Right lobe of liver (tissue), 6 donors: ENCODE measurements at regions not wholly inside any gene's neighbourhood (a gene's known extent, or its start where the extent isn't known, plus 50 kb on each side); places are given as distances from the start of the nearest gene placed in this dataset.

Experiments used
- ATAC-seq, 4 donors: fragments of 200-7000 bp; cut with Tn5 transposase; one replicate each; pipeline ENCODE4 v1.9.1; 2020; ENCODE audit warnings: mild to moderate bottlenecking in 4 of 4, moderate library complexity in 4 of 4
- DNase-seq, 3 donors: peaks; one replicate each; pipeline ENCODE4 v3.0.0-alpha.2; 2020
- H3K27ac ChIP-seq, 3 donors: fragments of 200-600 bp; one replicate each; pipeline ENCODE4 v1.8.0; 2022
- H3K27me3 ChIP-seq, 2 donors: fragments of 200-600 bp; one replicate each; pipeline ENCODE4 v1.8.0; 2022
- H3K36me3 ChIP-seq, 4 donors: fragments of 200-600 bp; sonication (generic) in 1 of 4; one replicate each; pipeline versions ENCODE4 v1.5.1 to v1.8.0; 2017 to 2022; ENCODE audit warnings: control low read depth in 1 of 4
- H3K4me1 ChIP-seq, 4 donors: fragments of 200-600 bp; sonication (generic) in 1 of 4; one replicate each; pipeline versions ENCODE4 v1.5.1 to v1.8.0; 2017 to 2022; ENCODE audit warnings: control low read depth in 1 of 4
- H3K4me3 ChIP-seq, 3 donors: fragments of 200-600 bp; one replicate each; pipeline ENCODE4 v1.8.0; 2022
- H3K9me3 ChIP-seq, 4 donors: fragments of 200-600 bp; sonication (generic) in 1 of 4; one replicate each; pipeline versions ENCODE4 v1.5.1 to v1.8.0; 2017 to 2022; ENCODE audit warnings: control low read depth in 1 of 4
- POLR2A ChIP-seq: fragments of 450-650 bp; IDR thresholded peaks from one replicate; pipeline ENCODE4 v1.6.1; 2017; ENCODE audit warnings: antibody characterized with exemption, mild to moderate bottlenecking
- WGBS: methylation state at CpG from one replicate; pipeline ENCODE4 v1.1.6; 2018; ENCODE audit warnings: low coverage, low lambda C conversion rate; ENCODE audit not compliant: insufficient coverage; ENCODE audit errors: missing lambda C conversion rate; 5-methylcytosine and 5-hydroxymethylcytosine counted together
- intact Hi-C, 2 donors: fragments of 100-400 bp; cut with DNase I; formaldehyde crosslinking; loops; one replicate each; pipeline versions ENCODE4 v1.11.2 to v1.14.1; 2022
- TF ChIP-seq, protein P1 (sequence below), 4 donors: fragments of 200-600 bp in 3 of 4; fragments of 450-650 bp in 1 of 4; IDR thresholded peaks; one replicate each; pipeline versions ENCODE4 v1.5.1 to v1.8.0; 2016 to 2022; ENCODE audit warnings: antibody characterized with exemption in 4 of 4, mild to moderate bottlenecking in 2 of 4
- donor health status: DM: no; HTN: yes; CAD: no.
- donor health status: DM: no; HTN: no; CAD: no.
- donor health status: DM: no; HTN: no; CAD: no.
- donor health status: DM: no; HTN: yes; CAD: no.
- donor health status: DM: no; HTN: yes; CAD: no.

DNA sequence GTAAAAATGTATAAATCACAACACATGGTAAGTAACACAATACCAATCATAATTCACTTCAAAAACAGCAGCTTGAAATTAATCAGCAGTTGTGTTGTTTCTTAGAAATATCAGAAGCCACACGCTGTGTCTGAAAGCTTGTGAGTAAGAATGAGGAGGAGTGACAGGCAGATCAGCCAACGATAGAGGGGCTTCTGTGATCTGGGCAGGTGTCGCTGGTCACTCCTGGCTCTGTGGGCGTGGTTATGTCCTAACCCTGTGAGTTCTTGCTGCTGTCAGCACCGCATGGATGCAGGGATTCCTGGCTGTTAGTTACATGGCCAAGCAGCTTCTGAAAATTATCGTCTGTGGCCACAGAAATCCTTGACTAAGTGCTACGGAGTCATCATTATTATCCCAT lies 123.4 kb downstream of the SLC25A47 start:
- TF ChIP-seq POLR2A: no peak

GRCh38 chr14:100448376-100448775 lies 125.2 kb downstream of the SLC25A47 start:
- H3K27ac ChIP-seq: no peak overlapping the region
- no peaks in the 10 kb centered on the region for H3K9me3 ChIP-seq
- DNase-seq (peak in 1 of 3 donors; percentile 37), ATAC-seq (no peak)
- WGBS: 64% methylated on average over 2 of the region's 5 CpGs
- H3K36me3 ChIP-seq: no peaks in the 10 kb centered on the region
- no peak overlapping the region for H3K4me3 ChIP-seq
- intact Hi-C loops: loop anchor here (10.0 kb wide), 2 partner anchors 186 to 206 kb away; no protein-coding TSS in a partner anchor
- TF ChIP-seq, protein P1, sequence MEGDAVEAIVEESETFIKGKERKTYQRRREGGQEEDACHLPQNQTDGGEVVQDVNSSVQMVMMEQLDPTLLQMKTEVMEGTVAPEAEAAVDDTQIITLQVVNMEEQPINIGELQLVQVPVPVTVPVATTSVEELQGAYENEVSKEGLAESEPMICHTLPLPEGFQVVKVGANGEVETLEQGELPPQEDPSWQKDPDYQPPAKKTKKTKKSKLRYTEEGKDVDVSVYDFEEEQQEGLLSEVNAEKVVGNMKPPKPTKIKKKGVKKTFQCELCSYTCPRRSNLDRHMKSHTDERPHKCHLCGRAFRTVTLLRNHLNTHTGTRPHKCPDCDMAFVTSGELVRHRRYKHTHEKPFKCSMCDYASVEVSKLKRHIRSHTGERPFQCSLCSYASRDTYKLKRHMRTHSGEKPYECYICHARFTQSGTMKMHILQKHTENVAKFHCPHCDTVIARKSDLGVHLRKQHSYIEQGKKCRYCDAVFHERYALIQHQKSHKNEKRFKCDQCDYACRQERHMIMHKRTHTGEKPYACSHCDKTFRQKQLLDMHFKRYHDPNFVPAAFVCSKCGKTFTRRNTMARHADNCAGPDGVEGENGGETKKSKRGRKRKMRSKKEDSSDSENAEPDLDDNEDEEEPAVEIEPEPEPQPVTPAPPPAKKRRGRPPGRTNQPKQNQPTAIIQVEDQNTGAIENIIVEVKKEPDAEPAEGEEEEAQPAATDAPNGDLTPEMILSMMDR (IDR thresholded peaks at IDR 0.05): no peak
- TF ChIP-seq POLR2A: no peak
- H3K27me3 ChIP-seq: no peaks in the 10 kb centered on the region
- H3K4me1 ChIP-seq: no peaks in the 10 kb centered on the region

More for the DNA sequence above, 123.4 kb downstream of the SLC25A47 start:
- intact Hi-C loops: loop anchor here (10.0 kb wide), 2 partner anchors 188 to 208 kb away; no protein-coding TSS in a partner anchor
- WGBS: 89% methylated on average over 7 of the region's 7 CpGs
- H3K27ac ChIP-seq: no peak overlapping the region
- H3K36me3 ChIP-seq: no peaks in the 10 kb centered on the region
- no peak for DNase-seq
- no peak overlapping the region for H3K4me3 ChIP-seq
- H3K27me3 ChIP-seq: no peaks in the 10 kb centered on the region
- no peaks in the 10 kb centered on the region for H3K4me1 ChIP-seq
- no peaks in the 10 kb centered on the region for H3K9me3 ChIP-seq
- ATAC-seq: no peak

DNA sequence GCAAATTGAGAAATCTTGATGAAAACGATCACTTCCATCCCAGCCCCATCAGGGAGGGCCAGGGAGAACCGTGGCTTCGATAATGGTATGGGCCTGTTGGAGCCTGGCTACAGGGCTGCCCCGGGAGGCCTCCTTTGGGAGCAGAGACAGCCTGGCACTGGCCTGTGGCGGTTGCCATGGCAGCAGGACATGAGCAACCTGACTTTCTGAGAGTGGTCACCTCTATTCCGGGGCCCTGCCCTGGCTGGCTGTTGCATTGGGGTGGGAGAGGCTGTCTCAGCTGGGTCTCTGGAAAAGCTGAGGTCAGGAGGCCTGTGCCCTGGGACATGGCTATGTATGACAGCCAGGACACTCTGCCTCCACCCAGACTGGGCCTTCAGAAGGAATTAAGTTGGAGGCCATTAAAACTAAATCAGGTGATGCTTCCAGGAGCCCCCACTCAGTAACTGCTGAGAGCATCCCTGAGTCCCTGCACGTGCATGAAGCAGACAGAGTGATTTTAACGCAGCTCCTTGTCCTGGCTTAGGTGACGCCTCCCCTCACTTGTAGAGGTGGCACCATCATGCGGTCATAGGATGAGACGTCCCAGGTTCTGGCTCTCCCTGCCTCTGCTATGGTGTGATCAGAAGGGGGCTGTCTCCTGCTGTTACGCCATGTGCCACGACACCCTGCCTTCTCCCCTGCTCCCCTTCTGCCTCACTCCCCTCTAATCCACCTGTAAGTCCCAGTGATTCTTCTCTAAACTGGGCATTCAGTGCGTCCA lies 126.3 kb downstream of the SLC25A47 start:
- Histone ChIP-seq H3K9me3 (no peaks in the 10 kb centered on the region), H3K36me3 (no peaks in the 10 kb centered on the region), H3K27me3 (no peaks in the 10 kb centered on the region), H3K4me1 (no peaks in the 10 kb centered on the region), H3K4me3 (no peak overlapping the region), H3K27ac (no peak overlapping the region)
- ATAC-seq (no peak), DNase-seq (no peak)
- intact Hi-C loops: loop anchor here (10.0 kb wide), 2 partner anchors 185 to 205 kb away; no protein-coding TSS in a partner anchor
- TF ChIP-seq POLR2A: no peak
- TF ChIP-seq, protein P1 (IDR thresholded peaks at IDR 0.05): no peak
- 82% methylated on average over 5 of the region's 14 CpGs for WGBS

GRCh38 chr14:100450049-100450448 lies 126.9 kb downstream of the SLC25A47 start:
- DNase-seq: no peak
- Histone ChIP-seq H3K27ac (no peak overlapping the region), H3K4me1 (no peaks in the 10 kb centered on the region), H3K27me3 (no peaks in the 10 kb centered on the region), H3K36me3 (no peaks in the 10 kb centered on the region), H3K4me3 (no peak overlapping the region), H3K9me3 (no peaks in the 10 kb centered on the region)
- TF ChIP-seq POLR2A: no peak
- TF ChIP-seq, protein P1 (IDR thresholded peaks at IDR 0.05): no peak
- intact Hi-C loops: no loop called here
- no CpG with 5 or more reads among the region's 2 CpGs for WGBS
- ATAC-seq: no peak

DNA sequence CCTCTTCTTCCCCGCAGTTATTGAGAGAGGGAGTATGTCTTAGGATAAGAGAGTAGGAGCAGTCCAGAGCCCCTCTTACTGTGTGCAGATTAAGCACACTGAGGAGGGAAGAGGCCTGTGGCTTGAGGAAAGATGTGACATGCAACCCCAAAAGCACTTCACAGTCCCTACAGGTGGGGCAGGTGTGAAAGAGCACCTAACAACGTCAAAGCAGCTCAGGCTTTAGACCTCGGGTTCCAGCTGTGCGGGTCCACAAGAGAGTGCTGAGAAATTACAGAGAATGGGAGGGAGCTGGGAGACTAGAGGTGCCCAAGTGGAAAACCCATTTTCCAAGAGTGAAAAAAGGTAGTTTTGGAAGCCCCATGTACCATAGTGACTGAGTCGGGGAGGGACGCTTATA lies 127.6 kb downstream of the SLC25A47 start:
- Histone ChIP-seq H3K36me3 (no peaks in the 10 kb centered on the region), H3K4me1 (no peaks in the 10 kb centered on the region), H3K4me3 (no peak overlapping the region), H3K9me3 (no peaks in the 10 kb centered on the region), H3K27me3 (no peaks in the 10 kb centered on the region), H3K27ac (no peak overlapping the region)
- ATAC-seq (no peak), DNase-seq (no peak)
- whole genome bisulfite sequencing: 92% methylated on average over 6 of the region's 6 CpGs
- intact Hi-C loops: no loop called here
- TF ChIP-seq, protein P1 (IDR thresholded peaks at IDR 0.05): no peak
- TF ChIP-seq POLR2A: no peak
